HepG2 (cell line): ENCODE measurements at regions not wholly inside any gene's neighbourhood (a gene's known extent, or its start where the extent isn't known, plus 50 kb on each side); places are given as distances from the start of the nearest gene placed in this dataset.

Experiments used
- AKAP8 ChIP-seq: sonication (generic); formaldehyde crosslinking; IDR thresholded peaks from 2 replicates; pipeline ENCODE4 v1.5.1; 2020; ENCODE audit warnings: mild to moderate bottlenecking, missing genetic modification reagents
- BORCS8-MEF2B ChIP-seq: sonication (generic); formaldehyde crosslinking; IDR thresholded peaks from 2 replicates; pipeline ENCODE4 v1.8.0; 2022; ENCODE audit warnings: mild to moderate bottlenecking, missing genetic modification reagents
- BRCA1 ChIP-seq: sonication (generic); formaldehyde crosslinking; IDR thresholded peaks from 2 replicates; pipeline ENCODE4 v1.4.0; 2020; ENCODE audit warnings: missing genetic modification reagents
- CHCHD3 ChIP-seq: sonication (generic); formaldehyde crosslinking; IDR thresholded peaks from 2 replicates; pipeline ENCODE4 v1.8.0; 2022; ENCODE audit warnings: mild to moderate bottlenecking, missing genetic modification reagents, moderate library complexity
- ERF ChIP-seq: IDR thresholded peaks from 2 replicates; pipeline ENCODE4 v1.6.1; 2018; ENCODE audit warnings: missing biosample characterization, missing genetic modification reagents
- GATA4 ChIP-seq: sonication (generic); IDR thresholded peaks from 2 replicates; pipeline ENCODE4 v1.6.1; 2016; ENCODE audit warnings: antibody characterized with exemption, low read depth, borderline replicate concordance
- HNRNPUL1 ChIP-seq: fragments of 200-400 bp; formaldehyde crosslinking; IDR thresholded peaks from 2 replicates; pipeline ENCODE4 v1.6.1; 2017; ENCODE audit warnings: low read depth, mild to moderate bottlenecking, low read length, moderate library complexity
- IKZF4 ChIP-seq: sonication (generic); formaldehyde crosslinking; IDR thresholded peaks from 2 replicates; pipeline ENCODE4 v1.5.1; 2020; ENCODE audit warnings: borderline replicate concordance, mild to moderate bottlenecking, low read depth, missing genetic modification reagents; ENCODE audit errors: not compliant biosample characterization
- MYC ChIP-seq: sonication (generic); formaldehyde crosslinking; IDR thresholded peaks from 2 replicates; pipeline ENCODE4 v1.9.0; 2021; ENCODE audit warnings: missing genetic modification reagents, borderline replicate concordance
- NKX3-1 ChIP-seq: sonication (generic); formaldehyde crosslinking; IDR thresholded peaks from 2 replicates; pipeline ENCODE4 v1.5.0; 2020; ENCODE audit warnings: missing genetic modification reagents
- RXRB ChIP-seq: IDR thresholded peaks from 2 replicates; pipeline ENCODE4 v1.6.1; 2016; ENCODE audit warnings: borderline replicate concordance, missing genetic modification reagents, missing compliant biosample characterization
- SALL1 ChIP-seq: sonication (generic); formaldehyde crosslinking; IDR thresholded peaks from 2 replicates; pipeline ENCODE4 v1.8.0; 2022; ENCODE audit warnings: mild to moderate bottlenecking, missing genetic modification reagents
- SP140L ChIP-seq: sonication (generic); formaldehyde crosslinking; IDR thresholded peaks from 2 replicates; pipeline ENCODE4 v1.4.0; 2020; ENCODE audit warnings: missing genetic modification reagents, borderline replicate concordance
- TBL1XR1 ChIP-seq: fragments of 150-350 bp; IDR thresholded peaks from 2 replicates; pipeline ENCODE4 v1.6.1; 2014; ENCODE audit warnings: borderline replicate concordance, low read length; ENCODE audit not compliant: partially characterized antibody
- ZNF335 ChIP-seq: sonication (generic); formaldehyde crosslinking; IDR thresholded peaks from 2 replicates; pipeline ENCODE4 v1.4.0; 2020; ENCODE audit warnings: missing genetic modification reagents
- ZNF33A ChIP-seq: sonication (generic); formaldehyde crosslinking; IDR thresholded peaks from 2 replicates; pipeline ENCODE4 v1.5.1; 2020; ENCODE audit warnings: missing genetic modification reagents, mild to moderate bottlenecking, moderate library complexity, borderline replicate concordance
- ZNF367 ChIP-seq: sonication (generic); formaldehyde crosslinking; IDR thresholded peaks from 2 replicates; pipeline ENCODE4 v1.4.0; 2020; ENCODE audit warnings: missing genetic modification reagents, borderline replicate concordance
- ZNF430 ChIP-seq: sonication (generic); formaldehyde crosslinking; IDR thresholded peaks from 2 replicates; pipeline ENCODE4 v1.9.0; 2021; ENCODE audit warnings: mild to moderate bottlenecking, missing genetic modification reagents
- ZNF460 ChIP-seq: sonication (generic); formaldehyde crosslinking; IDR thresholded peaks from 2 replicates; pipeline ENCODE4 v1.5.1; 2020; ENCODE audit warnings: missing genetic modification reagents, mild to moderate bottlenecking, borderline replicate concordance
- ZNF891 ChIP-seq: sonication (generic); formaldehyde crosslinking; IDR thresholded peaks from 2 replicates; pipeline ENCODE4 v1.5.0; 2020; ENCODE audit warnings: mild to moderate bottlenecking, missing genetic modification reagents
- TF ChIP-seq, protein P1 (sequence below): sonication (generic); formaldehyde crosslinking; IDR thresholded peaks from 2 replicates; pipeline ENCODE4 v1.4.0; 2020; ENCODE audit warnings: mild to moderate bottlenecking, missing genetic modification reagents, borderline replicate concordance
- TF ChIP-seq, protein P2 (sequence below): sonication (generic); formaldehyde crosslinking; IDR thresholded peaks from 2 replicates; pipeline ENCODE4 v1.5.1; 2020; ENCODE audit warnings: missing genetic modification reagents, mild to moderate bottlenecking, borderline replicate concordance
- TF ChIP-seq, protein P3 (sequence below): sonication (generic); formaldehyde crosslinking; IDR thresholded peaks from 2 replicates; pipeline ENCODE4 v1.9.0; 2022; ENCODE audit warnings: low read depth, missing genetic modification reagents
- TF ChIP-seq, protein P4 (sequence below), 2 experiments: sonication (generic) in 1 of 2; formaldehyde crosslinking in 1 of 2; IDR thresholded peaks; 2 replicates each; pipeline versions ENCODE4 v1.4.0 to v1.6.1; 2018 to 2020; ENCODE audit warnings: missing genetic modification reagents in 2 of 2, borderline replicate concordance in 1 of 2, low read depth in 1 of 2, mild to moderate bottlenecking in 1 of 2, missing biosample characterization in 1 of 2

DNA sequence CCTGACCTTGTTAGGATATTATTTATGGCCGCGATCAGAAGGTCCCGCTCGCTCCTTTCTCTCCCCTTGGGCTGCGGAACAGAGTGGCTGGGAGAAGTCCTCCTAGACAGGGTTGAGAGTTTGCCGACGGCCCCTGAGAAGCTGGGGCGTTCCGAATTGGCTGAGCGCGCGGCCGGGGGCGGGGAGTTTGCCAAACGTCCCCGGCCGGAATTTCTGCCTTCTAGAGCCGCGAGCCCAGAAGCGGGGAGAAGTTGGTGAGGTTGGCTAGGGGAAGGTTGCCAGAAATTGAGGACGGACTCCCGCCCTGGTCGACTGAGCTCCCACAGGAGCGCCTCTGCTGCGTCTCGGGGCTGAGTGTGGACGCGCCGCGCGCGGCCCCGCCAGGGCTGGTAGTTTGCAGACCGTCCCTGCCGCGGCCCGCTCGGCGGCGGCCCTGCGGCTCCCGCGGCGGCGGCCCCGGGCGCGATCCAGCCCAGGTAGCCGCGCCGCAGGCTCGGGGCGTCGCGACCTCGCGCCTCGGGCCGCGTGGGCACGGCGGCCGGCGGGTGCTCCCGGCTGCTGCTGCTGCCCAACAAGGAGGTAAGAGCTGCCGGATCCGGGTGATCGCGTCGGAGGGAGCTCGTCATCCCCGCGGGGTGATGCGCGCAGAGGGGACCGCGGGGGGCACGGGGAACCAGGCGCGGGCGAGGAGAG, 134.0 kb upstream of the MGAT5 start (continued):
- TF ChIP-seq IKZF4 (CRISPR knock-in tag): peak; percentile 40
- TF ChIP-seq ERF (CRISPR knock-in tag): peak; percentile 51; the same call in 1 of the 2 replicates
- peak; percentile 73; the same call in 1 of the 2 replicates for TF ChIP-seq ZNF891 (CRISPR knock-in tag)
- TF ChIP-seq HNRNPUL1: no peak
- no peak for TF ChIP-seq TBL1XR1
- TF ChIP-seq, protein P1, sequence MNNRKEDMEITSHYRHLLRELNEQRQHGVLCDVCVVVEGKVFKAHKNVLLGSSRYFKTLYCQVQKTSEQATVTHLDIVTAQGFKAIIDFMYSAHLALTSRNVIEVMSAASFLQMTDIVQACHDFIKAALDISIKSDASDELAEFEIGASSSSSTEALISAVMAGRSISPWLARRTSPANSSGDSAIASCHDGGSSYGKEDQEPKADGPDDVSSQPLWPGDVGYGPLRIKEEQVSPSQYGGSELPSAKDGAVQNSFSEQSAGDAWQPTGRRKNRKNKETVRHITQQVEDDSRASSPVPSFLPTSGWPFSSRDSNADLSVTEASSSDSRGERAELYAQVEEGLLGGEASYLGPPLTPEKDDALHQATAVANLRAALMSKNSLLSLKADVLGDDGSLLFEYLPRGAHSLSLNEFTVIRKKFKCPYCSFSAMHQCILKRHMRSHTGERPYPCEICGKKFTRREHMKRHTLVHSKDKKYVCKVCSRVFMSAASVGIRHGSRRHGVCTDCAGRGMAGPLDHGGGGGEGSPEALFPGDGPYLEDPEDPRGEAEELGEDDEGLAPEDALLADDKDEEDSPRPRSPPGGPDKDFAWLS (CRISPR knock-in tag): peak; percentile 61; the same call in 1 of the 2 replicates
- no peak for TF ChIP-seq GATA4
- no peak for TF ChIP-seq SP140L (CRISPR knock-in tag)
- TF ChIP-seq NKX3-1 (CRISPR knock-in tag): peak; percentile 92
- no peak for TF ChIP-seq ZNF430
- peak; percentile 50; the same call in 1 of the 2 replicates for TF ChIP-seq RXRB (CRISPR knock-in tag)
- TF ChIP-seq ZNF335 (CRISPR knock-in tag): no peak
- TF ChIP-seq, protein P2, sequence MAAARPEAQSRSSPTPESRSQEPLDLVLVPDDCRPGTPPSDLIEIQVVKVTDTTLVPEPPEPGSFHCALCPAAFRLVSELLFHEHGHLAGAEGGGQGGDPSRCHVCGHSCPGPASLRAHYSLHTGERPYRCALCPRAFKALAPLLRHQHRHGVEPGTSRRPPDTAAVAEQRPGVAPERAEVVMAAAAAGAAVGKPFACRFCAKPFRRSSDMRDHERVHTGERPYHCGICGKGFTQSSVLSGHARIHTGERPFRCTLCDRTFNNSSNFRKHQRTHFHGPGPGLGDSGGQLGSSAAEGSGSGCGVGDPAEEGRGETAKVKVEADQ: 0 out of 2 replicates have a peak, but pooled peaks have one; percentile 46
- TF ChIP-seq, protein P3, sequence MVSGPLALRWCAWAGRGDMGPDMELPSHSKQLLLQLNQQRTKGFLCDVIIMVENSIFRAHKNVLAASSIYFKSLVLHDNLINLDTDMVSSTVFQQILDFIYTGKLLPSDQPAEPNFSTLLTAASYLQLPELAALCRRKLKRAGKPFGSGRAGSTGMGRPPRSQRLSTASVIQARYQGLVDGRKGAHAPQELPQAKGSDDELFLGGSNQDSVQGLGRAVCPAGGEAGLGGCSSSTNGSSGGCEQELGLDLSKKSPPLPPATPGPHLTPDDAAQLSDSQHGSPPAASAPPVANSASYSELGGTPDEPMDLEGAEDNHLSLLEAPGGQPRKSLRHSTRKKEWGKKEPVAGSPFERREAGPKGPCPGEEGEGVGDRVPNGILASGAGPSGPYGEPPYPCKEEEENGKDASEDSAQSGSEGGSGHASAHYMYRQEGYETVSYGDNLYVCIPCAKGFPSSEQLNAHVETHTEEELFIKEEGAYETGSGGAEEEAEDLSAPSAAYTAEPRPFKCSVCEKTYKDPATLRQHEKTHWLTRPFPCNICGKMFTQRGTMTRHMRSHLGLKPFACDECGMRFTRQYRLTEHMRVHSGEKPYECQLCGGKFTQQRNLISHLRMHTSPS (CRISPR knock-in tag): no peak; the same call in 1 of the 2 replicates
- TF ChIP-seq BORCS8-MEF2B (CRISPR knock-in tag): no peak
- TF ChIP-seq SALL1 (CRISPR knock-in tag): 0 out of 2 replicates have a peak, but pooled peaks have one; percentile 65
- no peak for TF ChIP-seq ZNF367 (CRISPR knock-in tag)
- peak; percentile 63; the same call in 1 of the 2 replicates for TF ChIP-seq MYC (CRISPR knock-in tag)
- no peak for TF ChIP-seq AKAP8
- TF ChIP-seq ZNF460: no peak
- 0 out of 2 replicates have a peak, but pooled peaks have one; percentile 38 for TF ChIP-seq CHCHD3 (CRISPR knock-in tag)
- TF ChIP-seq BRCA1 (CRISPR knock-in tag): peak; percentile 64; the same call in 1 of the 2 replicates
- TF ChIP-seq, protein P4, sequence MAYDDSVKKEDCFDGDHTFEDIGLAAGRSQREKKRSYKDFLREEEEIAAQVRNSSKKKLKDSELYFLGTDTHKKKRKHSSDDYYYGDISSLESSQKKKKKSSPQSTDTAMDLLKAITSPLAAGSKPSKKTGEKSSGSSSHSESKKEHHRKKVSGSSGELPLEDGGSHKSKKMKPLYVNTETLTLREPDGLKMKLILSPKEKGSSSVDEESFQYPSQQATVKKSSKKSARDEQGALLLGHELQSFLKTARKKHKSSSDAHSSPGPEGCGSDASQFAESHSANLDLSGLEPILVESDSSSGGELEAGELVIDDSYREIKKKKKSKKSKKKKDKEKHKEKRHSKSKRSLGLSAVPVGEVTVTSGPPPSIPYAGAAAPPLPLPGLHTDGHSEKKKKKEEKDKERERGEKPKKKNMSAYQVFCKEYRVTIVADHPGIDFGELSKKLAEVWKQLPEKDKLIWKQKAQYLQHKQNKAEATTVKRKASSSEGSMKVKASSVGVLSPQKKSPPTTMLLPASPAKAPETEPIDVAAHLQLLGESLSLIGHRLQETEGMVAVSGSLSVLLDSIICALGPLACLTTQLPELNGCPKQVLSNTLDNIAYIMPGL (CRISPR knock-in tag; IDR thresholded peaks at IDR 0.05; ENCODE audit: borderline replicate concordance in 1 of 2, low read depth in 1 of 2): peak; percentile 63 to 75; a peak in 3 of 4 replicates
- TF ChIP-seq ZNF33A: no peak
